Astrocyte (in vitro differentiated cells and primary cell): ENCODE measurements at regions not wholly inside any gene's neighbourhood (a gene's known extent, or its start where the extent isn't known, plus 50 kb on each side); places are given as distances from the start of the nearest gene placed in this dataset.

Experiments used
- DNase-seq: peaks from one replicate; pipeline ENCODE4 v3.0.0-alpha.2; 2010; ENCODE audit warnings: low read depth
- FAIRE-seq: peaks from 2 replicates; lab custom pipeline; 2011; peaks lifted over from hg19 to GRCh38; lab: Jason Lieb, UNC
- H2AFZ ChIP-seq: 2 replicates; pipeline ENCODE4 v1.6.0; 2012; ENCODE audit warnings: low read depth, low read length, inconsistent platforms
- H3K27ac ChIP-seq: 2 replicates; pipeline ENCODE4 v1.5.1; 2011; ENCODE audit warnings: low read depth, low read length, inconsistent platforms
- H3K27me3 ChIP-seq: 2 replicates; pipeline ENCODE4 v1.6.0; 2011; ENCODE audit warnings: low read length, inconsistent platforms; ENCODE audit not compliant: insufficient read depth
- H3K36me3 ChIP-seq: 2 replicates; pipeline ENCODE4 v1.5.1; 2011; ENCODE audit warnings: low read length, inconsistent platforms; ENCODE audit not compliant: insufficient read depth
- H3K4me1 ChIP-seq: 2 replicates; pipeline ENCODE4 v1.5.1; 2011; ENCODE audit warnings: low read length, inconsistent platforms; ENCODE audit not compliant: insufficient read depth
- H3K4me2 ChIP-seq: 2 replicates; pipeline ENCODE4 v1.6.0; 2012; ENCODE audit warnings: low read length, inconsistent platforms
- H3K4me3 ChIP-seq: 2 replicates; pipeline ENCODE4 v1.5.1; 2011; ENCODE audit warnings: low read depth, mild to moderate bottlenecking, low read length, inconsistent platforms; ENCODE audit not compliant: insufficient read depth
- H3K79me2 ChIP-seq: 2 replicates; pipeline ENCODE4 v1.6.0; 2012; ENCODE audit warnings: mild to moderate bottlenecking, low read length, inconsistent platforms; ENCODE audit not compliant: insufficient read depth
- H3K9ac ChIP-seq: 2 replicates; pipeline ENCODE4 v1.6.0; 2012; ENCODE audit warnings: mild to moderate bottlenecking, low read length, inconsistent platforms
- H3K9me3 ChIP-seq: 2 replicates; pipeline ENCODE4 v1.5.1; 2012; ENCODE audit warnings: low read depth, mild to moderate bottlenecking, low read length, inconsistent platforms; ENCODE audit not compliant: insufficient read depth
- H4K20me1 ChIP-seq: 2 replicates; pipeline ENCODE4 v1.6.0; 2012; ENCODE audit warnings: low read length, inconsistent platforms; ENCODE audit not compliant: insufficient read depth
- H3K27ac Mint-ChIP-seq: one replicate; pipeline ENCODE4 v1.8.0; 2021; ENCODE audit warnings: mild to moderate bottlenecking, mixed read lengths; ENCODE audit not compliant: unreplicated experiment
- H3K27me3 Mint-ChIP-seq: one replicate; pipeline ENCODE4 v1.8.0; 2021; ENCODE audit warnings: low read depth, mixed read lengths; ENCODE audit not compliant: unreplicated experiment
- H3K36me3 Mint-ChIP-seq: one replicate; pipeline ENCODE4 v1.8.0; 2021; ENCODE audit warnings: low read depth, mixed read lengths; ENCODE audit not compliant: unreplicated experiment
- H3K4me1 Mint-ChIP-seq: one replicate; pipeline ENCODE4 v1.8.0; 2021; ENCODE audit warnings: low read depth, mixed read lengths; ENCODE audit not compliant: unreplicated experiment
- H3K4me3 Mint-ChIP-seq: one replicate; pipeline ENCODE4 v1.8.0; 2021; ENCODE audit warnings: mild to moderate bottlenecking, moderate library complexity, mixed read lengths; ENCODE audit not compliant: unreplicated experiment
- H3K9me3 Mint-ChIP-seq: one replicate; pipeline ENCODE4 v1.8.0; 2021; ENCODE audit warnings: mild to moderate bottlenecking, mixed read lengths; ENCODE audit not compliant: unreplicated experiment
- EZH2 ChIP-seq: IDR thresholded peaks from 2 replicates; pipeline ENCODE4 v1.6.1; 2012; ENCODE audit warnings: mild to moderate bottlenecking, low read length, inconsistent platforms; ENCODE audit not compliant: insufficient read depth
- TF ChIP-seq, protein P1 (sequence below): IDR thresholded peaks from 2 replicates; pipeline ENCODE4 v1.5.1; 2011; ENCODE audit warnings: low read depth, mild to moderate bottlenecking, inconsistent platforms, low read length, moderate library complexity; ENCODE audit not compliant: insufficient read depth

DNA sequence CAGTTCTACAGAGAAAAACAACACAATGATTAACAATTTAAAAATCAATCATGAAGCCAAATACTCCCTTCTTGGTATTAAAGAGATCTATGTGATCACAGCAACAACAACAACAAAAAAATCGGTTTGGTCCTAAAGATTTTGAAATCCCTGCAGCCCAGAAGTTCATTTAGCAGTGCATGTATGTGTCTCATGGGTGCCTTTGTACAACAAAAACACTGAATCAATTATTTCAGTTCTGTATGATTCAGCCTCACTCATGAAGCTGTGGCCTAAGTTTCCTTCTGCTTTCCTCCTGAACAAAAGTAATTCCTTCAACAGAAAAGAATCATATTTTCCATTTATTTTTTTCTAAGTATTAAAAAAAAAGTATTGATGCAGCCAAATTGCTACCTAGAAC, 393.4 kb upstream of the NDST3 start:
- TF ChIP-seq, protein P1, sequence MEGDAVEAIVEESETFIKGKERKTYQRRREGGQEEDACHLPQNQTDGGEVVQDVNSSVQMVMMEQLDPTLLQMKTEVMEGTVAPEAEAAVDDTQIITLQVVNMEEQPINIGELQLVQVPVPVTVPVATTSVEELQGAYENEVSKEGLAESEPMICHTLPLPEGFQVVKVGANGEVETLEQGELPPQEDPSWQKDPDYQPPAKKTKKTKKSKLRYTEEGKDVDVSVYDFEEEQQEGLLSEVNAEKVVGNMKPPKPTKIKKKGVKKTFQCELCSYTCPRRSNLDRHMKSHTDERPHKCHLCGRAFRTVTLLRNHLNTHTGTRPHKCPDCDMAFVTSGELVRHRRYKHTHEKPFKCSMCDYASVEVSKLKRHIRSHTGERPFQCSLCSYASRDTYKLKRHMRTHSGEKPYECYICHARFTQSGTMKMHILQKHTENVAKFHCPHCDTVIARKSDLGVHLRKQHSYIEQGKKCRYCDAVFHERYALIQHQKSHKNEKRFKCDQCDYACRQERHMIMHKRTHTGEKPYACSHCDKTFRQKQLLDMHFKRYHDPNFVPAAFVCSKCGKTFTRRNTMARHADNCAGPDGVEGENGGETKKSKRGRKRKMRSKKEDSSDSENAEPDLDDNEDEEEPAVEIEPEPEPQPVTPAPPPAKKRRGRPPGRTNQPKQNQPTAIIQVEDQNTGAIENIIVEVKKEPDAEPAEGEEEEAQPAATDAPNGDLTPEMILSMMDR, result no peak
- TF ChIP-seq EZH2, result no peak
- no peaks in the 10 kb centered on the region for H3K9me3 Mint-ChIP-seq
- no peak overlapping the region for H2AFZ ChIP-seq
- H3K9ac ChIP-seq, result no peak overlapping the region
- DNase-seq (no peak), FAIRE-seq (no peak)
- H3K27me3 ChIP-seq, result no peaks in the 10 kb centered on the region
- H3K36me3 Mint-ChIP-seq, result no peaks in the 10 kb centered on the region
- H3K27ac ChIP-seq, result no peak overlapping the region
- H3K79me2 ChIP-seq, result no peaks in the 10 kb centered on the region
- H3K4me3 Mint-ChIP-seq, result no peak overlapping the region
- no peaks in the 10 kb centered on the region for H4K20me1 ChIP-seq
- H3K27me3 Mint-ChIP-seq, result no peaks in the 10 kb centered on the region
- no peak overlapping the region for H3K4me3 ChIP-seq
- H3K9me3 ChIP-seq, result no peaks in the 10 kb centered on the region
- H3K4me1 Mint-ChIP-seq, result no peaks in the 10 kb centered on the region
- H3K4me2 ChIP-seq, result no peak overlapping the region
- no peaks in the 10 kb centered on the region for H3K36me3 ChIP-seq
- no peaks in the 10 kb centered on the region for H3K4me1 ChIP-seq
- no peak overlapping the region for H3K27ac Mint-ChIP-seq

DNA sequence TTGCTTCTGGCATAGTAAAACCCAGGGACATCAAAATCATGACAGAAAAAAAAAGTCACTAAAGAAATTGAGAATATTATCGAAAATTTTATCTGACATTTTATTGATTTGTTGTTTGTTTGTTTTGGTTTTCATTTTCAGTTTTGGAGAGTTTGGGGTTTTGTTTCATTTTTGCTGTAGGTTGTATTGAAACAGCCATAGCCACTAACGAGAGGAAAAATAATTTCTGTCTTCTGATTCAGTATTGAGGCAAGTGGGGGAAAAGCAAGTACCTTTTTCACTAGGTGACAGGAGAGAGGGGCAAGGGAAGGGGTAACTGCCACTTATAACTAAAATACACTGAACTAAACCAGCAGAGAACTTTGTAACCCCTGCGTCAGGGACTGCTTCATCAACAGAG, 392.8 kb upstream of the NDST3 start:
- H3K9me3 ChIP-seq, result no peaks in the 10 kb centered on the region
- TF ChIP-seq EZH2, result no peak
- TF ChIP-seq, protein P1, result no peak
- no peaks in the 10 kb centered on the region for H3K4me1 Mint-ChIP-seq
- H3K4me1 ChIP-seq, result no peaks in the 10 kb centered on the region
- H3K27me3 ChIP-seq, result no peaks in the 10 kb centered on the region
- no peak overlapping the region for H3K27ac ChIP-seq
- FAIRE-seq, result no peak
- no peaks in the 10 kb centered on the region for H3K36me3 Mint-ChIP-seq
- DNase-seq, result no peak
- H3K4me3 ChIP-seq, result no peak overlapping the region
- H3K27me3 Mint-ChIP-seq, result no peaks in the 10 kb centered on the region
- H3K9ac ChIP-seq, result no peak overlapping the region
- H3K79me2 ChIP-seq, result no peaks in the 10 kb centered on the region
- H3K4me2 ChIP-seq, result no peak overlapping the region
- H3K4me3 Mint-ChIP-seq, result no peak overlapping the region
- H3K36me3 ChIP-seq, result no peaks in the 10 kb centered on the region
- peaks cover 1% of the 10 kb centered on the region for H3K9me3 Mint-ChIP-seq
- no peak overlapping the region for H2AFZ ChIP-seq
- no peak overlapping the region for H3K27ac Mint-ChIP-seq
- H4K20me1 ChIP-seq, result no peaks in the 10 kb centered on the region

DNA sequence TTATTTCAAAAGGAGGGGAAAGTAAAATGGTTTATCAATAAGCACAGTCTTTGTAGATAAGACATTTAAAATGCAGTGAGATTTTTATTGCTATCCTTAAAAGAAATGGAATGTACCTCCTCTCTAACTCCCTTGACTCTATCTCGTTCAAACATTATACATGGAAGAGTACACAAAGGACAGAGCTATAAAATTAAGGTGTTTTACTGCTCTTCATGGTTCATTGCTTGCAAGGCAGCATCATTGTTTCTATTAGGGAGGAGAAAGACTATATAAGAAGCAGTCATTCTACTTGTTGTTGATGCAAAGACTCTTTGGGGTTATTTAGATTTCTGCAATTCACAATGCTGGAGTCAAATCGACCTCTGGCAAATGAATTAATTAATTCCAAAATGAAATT, 380.2 kb upstream of the NDST3 start:
- Histone ChIP-seq H3K4me2 (no peak overlapping the region), H3K27ac (no peak overlapping the region), H3K79me2 (no peaks in the 10 kb centered on the region), H3K27me3 (no peaks in the 10 kb centered on the region), H3K9me3 (no peaks in the 10 kb centered on the region), H2AFZ (no peak overlapping the region), H3K36me3 (no peaks in the 10 kb centered on the region), H3K9ac (no peak overlapping the region), H4K20me1 (no peaks in the 10 kb centered on the region), H3K4me1 (no peaks in the 10 kb centered on the region), H3K4me3 (no peak overlapping the region)
- TF ChIP-seq, protein P1, result no peak
- no peak for TF ChIP-seq EZH2
- H3K9me3 Mint-ChIP-seq, result peaks cover 3% of the 10 kb centered on the region
- FAIRE-seq, result no peak
- H3K4me3 Mint-ChIP-seq, result no peak overlapping the region
- no peak for DNase-seq
- no peaks in the 10 kb centered on the region for H3K4me1 Mint-ChIP-seq
- H3K36me3 Mint-ChIP-seq, result no peaks in the 10 kb centered on the region
- H3K27ac Mint-ChIP-seq, result no peak overlapping the region
- H3K27me3 Mint-ChIP-seq, result no peaks in the 10 kb centered on the region
